Calu3 (cell line): ENCODE measurements at regions not wholly inside any gene's neighbourhood (a gene's known extent, or its start where the extent isn't known, plus 50 kb on each side); places are given as distances from the start of the nearest gene placed in this dataset.

Source experiments
- BruUV-seq: library from RNA; stranded (reverse); fragments of 400-500 nt; replicated peaks from 2 replicates; lab custom pipeline; 2021; lab: Mats Ljungman, UMichigan
- CTCF ChIA-PET: fragments of 300-600 bp; sonication (Branson Sonifier 250); formaldehyde crosslinking; loops from one replicate; lab custom pipeline; 2022; ENCODE audit warnings: antibody characterized with exemption; lab: Charles Lee
- DNase-seq: peaks from one replicate; pipeline ENCODE4 v3.0.0; 2022
- H3K27ac Mint-ChIP-seq: one replicate; pipeline ENCODE4 v1.8.0; 2022; ENCODE audit warnings: mixed read lengths; ENCODE audit not compliant: unreplicated experiment
- H3K27me3 Mint-ChIP-seq: one replicate; pipeline ENCODE4 v1.8.0; 2022; ENCODE audit warnings: mixed read lengths; ENCODE audit not compliant: unreplicated experiment
- H3K36me3 Mint-ChIP-seq: one replicate; pipeline ENCODE4 v1.8.0; 2022; ENCODE audit warnings: mild to moderate bottlenecking, moderate library complexity, mixed read lengths; ENCODE audit not compliant: insufficient read depth, unreplicated experiment
- H3K4me1 Mint-ChIP-seq: one replicate; pipeline ENCODE4 v1.8.0; 2022; ENCODE audit warnings: mild to moderate bottlenecking, low read depth, mixed read lengths; ENCODE audit not compliant: unreplicated experiment
- H3K4me3 Mint-ChIP-seq: one replicate; pipeline ENCODE4 v1.8.0; 2022; ENCODE audit warnings: mild to moderate bottlenecking, low read depth, moderate library complexity, mixed read lengths; ENCODE audit not compliant: unreplicated experiment
- H3K9me3 Mint-ChIP-seq: one replicate; pipeline ENCODE4 v1.8.0; 2022; ENCODE audit warnings: low read depth, mixed read lengths; ENCODE audit not compliant: unreplicated experiment
- intact Hi-C: fragments of 100-400 bp; cut with micrococcal nuclease; formaldehyde crosslinking; loops from one replicate; pipeline ENCODE4 v1.10.0; 2022; ENCODE audit not compliant: unreplicated experiment
- TF ChIP-seq, protein P1 (sequence below): fragments of 200-600 bp; IDR thresholded peaks from one replicate; pipeline ENCODE4 v1.8.0; 2022; ENCODE audit warnings: antibody characterized with exemption; ENCODE audit not compliant: unreplicated experiment

DNA sequence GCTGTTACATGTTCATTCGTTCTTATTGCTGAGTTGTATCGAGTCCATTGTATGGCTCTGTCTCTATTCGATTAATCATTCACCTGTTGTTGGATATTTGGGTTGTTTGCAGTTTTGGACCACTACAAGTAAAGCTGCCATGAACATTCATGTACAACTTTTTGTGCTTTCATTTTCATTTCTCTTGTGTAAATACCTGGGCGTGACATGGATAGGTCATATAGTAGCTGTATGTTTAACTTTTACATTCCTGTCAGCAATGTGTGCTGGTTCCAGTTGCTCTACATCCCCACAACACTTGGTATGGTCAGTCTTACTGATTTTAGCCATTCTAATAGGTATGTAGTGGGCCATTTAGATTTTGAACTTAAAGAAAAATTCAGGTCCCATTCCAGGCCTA lies 194.2 kb upstream of the PLET1 start:
- CTCF ChIA-PET = no interaction called here
- no TSS peak for BruUV-seq
- Mint-ChIP-seq H3K4me1 (no peaks in the 10 kb centered on the region), H3K27me3 (peaks cover 27% of the 10 kb centered on the region), H3K4me3 (no peak overlapping the region), H3K36me3 (peaks cover 7% of the 10 kb centered on the region), H3K27ac (no peak overlapping the region), H3K9me3 (peaks cover 4% of the 10 kb centered on the region)
- no peak for DNase-seq
- intact Hi-C loops = no loop called here
- TF ChIP-seq, protein P1, sequence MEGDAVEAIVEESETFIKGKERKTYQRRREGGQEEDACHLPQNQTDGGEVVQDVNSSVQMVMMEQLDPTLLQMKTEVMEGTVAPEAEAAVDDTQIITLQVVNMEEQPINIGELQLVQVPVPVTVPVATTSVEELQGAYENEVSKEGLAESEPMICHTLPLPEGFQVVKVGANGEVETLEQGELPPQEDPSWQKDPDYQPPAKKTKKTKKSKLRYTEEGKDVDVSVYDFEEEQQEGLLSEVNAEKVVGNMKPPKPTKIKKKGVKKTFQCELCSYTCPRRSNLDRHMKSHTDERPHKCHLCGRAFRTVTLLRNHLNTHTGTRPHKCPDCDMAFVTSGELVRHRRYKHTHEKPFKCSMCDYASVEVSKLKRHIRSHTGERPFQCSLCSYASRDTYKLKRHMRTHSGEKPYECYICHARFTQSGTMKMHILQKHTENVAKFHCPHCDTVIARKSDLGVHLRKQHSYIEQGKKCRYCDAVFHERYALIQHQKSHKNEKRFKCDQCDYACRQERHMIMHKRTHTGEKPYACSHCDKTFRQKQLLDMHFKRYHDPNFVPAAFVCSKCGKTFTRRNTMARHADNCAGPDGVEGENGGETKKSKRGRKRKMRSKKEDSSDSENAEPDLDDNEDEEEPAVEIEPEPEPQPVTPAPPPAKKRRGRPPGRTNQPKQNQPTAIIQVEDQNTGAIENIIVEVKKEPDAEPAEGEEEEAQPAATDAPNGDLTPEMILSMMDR = no peak

DNA sequence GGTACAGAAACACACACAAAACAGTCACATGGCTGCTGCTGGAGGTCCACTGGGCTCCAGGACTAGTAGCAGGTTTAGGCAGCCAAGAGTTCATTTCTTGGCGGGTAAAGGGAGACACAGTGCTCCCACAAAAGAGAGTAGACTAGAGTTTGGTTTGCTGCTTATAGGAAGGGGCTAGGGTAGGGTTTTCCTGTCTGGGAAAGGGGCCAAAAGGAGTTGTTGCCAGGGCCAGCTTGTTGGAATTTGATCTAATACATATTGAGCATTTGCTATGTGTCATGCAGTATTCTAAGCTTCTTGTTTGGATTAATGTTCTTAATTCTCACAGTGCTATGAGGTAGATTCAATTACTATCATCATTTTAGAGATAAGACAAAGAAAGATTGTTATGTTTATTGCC lies 195.1 kb upstream of the PLET1 start:
- Mint-ChIP-seq H3K4me1 (no peaks in the 10 kb centered on the region), H3K27ac (no peak overlapping the region), H3K9me3 (peaks cover 4% of the 10 kb centered on the region), H3K36me3 (peaks cover 7% of the 10 kb centered on the region), H3K4me3 (no peak overlapping the region), H3K27me3 (peaks cover 18% of the 10 kb centered on the region)
- intact Hi-C loops = no loop called here
- no TSS peak for BruUV-seq
- TF ChIP-seq, protein P1 = no peak
- DNase-seq = no peak
- CTCF ChIA-PET = interaction anchor here (0.5 kb wide), 1 partner anchor 524 kb away, joined by 4 read pairs; no protein-coding TSS in a partner anchor

DNA sequence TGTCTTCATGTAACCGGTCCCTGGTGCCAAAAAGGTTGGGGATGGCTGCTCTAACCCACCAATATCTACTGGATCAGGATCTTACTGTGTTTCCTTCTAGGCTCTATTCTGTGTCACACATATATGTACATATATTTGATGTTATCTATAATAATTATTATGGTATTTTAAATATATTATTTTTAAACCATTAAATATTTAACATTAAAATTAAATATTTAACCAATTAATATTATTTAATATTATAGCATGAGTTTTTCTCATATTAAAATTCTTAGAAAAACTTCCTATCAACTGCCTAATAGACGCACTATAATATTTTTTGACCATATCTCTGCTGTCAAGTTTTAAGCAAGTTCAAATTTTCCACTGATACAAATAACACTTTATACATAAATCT lies 196.9 kb upstream of the PLET1 start:
- Mint-ChIP-seq H3K9me3 (peaks cover 4% of the 10 kb centered on the region), H3K27me3 (peaks cover under 1% of the 10 kb centered on the region), H3K4me1 (no peaks in the 10 kb centered on the region), H3K4me3 (no peak overlapping the region), H3K36me3 (peaks cover 7% of the 10 kb centered on the region), H3K27ac (no peak overlapping the region)
- intact Hi-C loops = no loop called here
- TF ChIP-seq, protein P1 = no peak
- CTCF ChIA-PET = no interaction called here
- DNase-seq = no peak
- BruUV-seq = no TSS peak

DNA sequence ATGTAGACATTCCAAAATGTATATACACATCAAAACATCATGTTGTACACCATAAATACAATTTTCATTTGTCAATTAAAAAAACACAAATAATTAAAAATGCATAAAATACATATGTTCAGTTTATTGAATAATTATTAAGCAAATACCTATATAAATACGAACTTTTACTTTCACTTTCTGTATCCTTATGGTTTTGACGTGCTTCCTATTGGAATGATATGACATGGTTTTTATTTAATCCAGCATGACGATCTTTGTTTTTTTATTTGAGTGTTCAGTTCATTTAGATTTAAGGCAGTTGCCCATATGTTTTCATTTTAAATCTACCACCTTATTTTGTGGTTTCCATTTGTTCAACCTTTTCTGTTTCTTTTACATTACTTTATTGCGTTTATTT lies 198.3 kb upstream of the PLET1 start:
- Mint-ChIP-seq H3K9me3 (peaks cover 4% of the 10 kb centered on the region), H3K4me3 (peak overlapping the region; percentile 63), H3K27me3 (no peaks in the 10 kb centered on the region), H3K27ac (peak overlapping the region; percentile 81), H3K36me3 (peaks cover 7% of the 10 kb centered on the region), H3K4me1 (no peaks in the 10 kb centered on the region)
- CTCF ChIA-PET = no interaction called here
- TF ChIP-seq, protein P1 = no peak
- DNase-seq = no peak
- no TSS peak for BruUV-seq
- intact Hi-C loops = no loop called here
